HFFc6 (cell line): ENCODE measurements at regions not wholly inside any gene's neighbourhood (a gene's known extent, or its start where the extent isn't known, plus 50 kb on each side); places are given as distances from the start of the nearest gene placed in this dataset.

Source experiments
- DNase-seq: peaks from one replicate; pipeline ENCODE4 v3.0.0-alpha.2; 2018
- H3K27ac Mint-ChIP-seq: 2 replicates; pipeline ENCODE4 v1.8.0; 2020; ENCODE audit warnings: mild to moderate bottlenecking, mixed read lengths
- H3K27me3 Mint-ChIP-seq: 2 replicates; pipeline ENCODE4 v1.8.0; 2021; ENCODE audit warnings: mild to moderate bottlenecking, moderate library complexity, mixed read lengths; ENCODE audit not compliant: insufficient read depth
- H3K36me3 Mint-ChIP-seq: 2 replicates; pipeline ENCODE4 v1.8.0; 2021; ENCODE audit warnings: low read depth, mixed read lengths
- H3K4me1 Mint-ChIP-seq: 2 replicates; pipeline ENCODE4 v1.8.0; 2020; ENCODE audit warnings: low read depth, mixed read lengths
- H3K4me3 Mint-ChIP-seq: 2 replicates; pipeline ENCODE4 v1.8.0; 2020; ENCODE audit warnings: mild to moderate bottlenecking, moderate library complexity, mixed read lengths
- H3K9me3 Mint-ChIP-seq: 2 replicates; pipeline ENCODE4 v1.8.0; 2020; ENCODE audit warnings: mild to moderate bottlenecking, mixed read lengths
- CTCF ChIP-seq: fragments of 200-600 bp; sonication (generic); IDR thresholded peaks from 2 replicates; pipeline ENCODE4 v1.5.0; 2021; ENCODE audit warnings: antibody characterized with exemption, mild to moderate bottlenecking

GRCh38 chr6:137424251-137424650, 69.9 kb downstream of the OLIG3 start:
- Mint-ChIP-seq H3K9me3 (no peaks in the 10 kb centered on the region), H3K27me3 (peaks cover 4% of the 10 kb centered on the region; the same call in 1 of the 2 replicates), H3K27ac (no peak overlapping the region), H3K36me3 (no peaks in the 10 kb centered on the region), H3K4me3 (no peak overlapping the region), H3K4me1 (no peaks in the 10 kb centered on the region)
- no peak for TF ChIP-seq CTCF
- DNase-seq, result no peak

GRCh38 chr6:137423451-137424168, 70.6 kb downstream of the OLIG3 start:
- Mint-ChIP-seq H3K4me1 (no peaks in the 10 kb centered on the region), H3K36me3 (no peaks in the 10 kb centered on the region), H3K9me3 (no peaks in the 10 kb centered on the region), H3K4me3 (no peak overlapping the region), H3K27ac (no peak overlapping the region), H3K27me3 (peaks cover 4% of the 10 kb centered on the region; the same call in 1 of the 2 replicates)
- no peak for TF ChIP-seq CTCF
- no peak for DNase-seq

- no peaks in the 10 kb centered on the region for H3K9me3 Mint-ChIP-seq
- H3K27me3 Mint-ChIP-seq, result peaks cover 8% of the 10 kb centered on the region
- no peak overlapping the region for H3K4me3 Mint-ChIP-seq
- peaks cover 28% of the 10 kb centered on the region for H3K4me1 Mint-ChIP-seq
- DNase-seq, result no peak
- peak overlapping the region; percentile 29; the same call in 1 of the 2 replicates for H3K27ac Mint-ChIP-seq
- no peak for TF ChIP-seq CTCF
- no peaks in the 10 kb centered on the region for H3K36me3 Mint-ChIP-seq
Observed at GRCh38 chr6:137417396-137417795, 76.8 kb downstream of the OLIG3 start.

GRCh38 chr6:137416376-137417109, 77.7 kb downstream of the OLIG3 start:
- peaks cover 8% of the 10 kb centered on the region for H3K27me3 Mint-ChIP-seq
- peak overlapping the region; percentile 45; the same call in 1 of the 2 replicates for H3K27ac Mint-ChIP-seq
- H3K36me3 Mint-ChIP-seq, result no peaks in the 10 kb centered on the region
- no peak overlapping the region for H3K4me3 Mint-ChIP-seq
- no peak for DNase-seq
- H3K9me3 Mint-ChIP-seq, result no peaks in the 10 kb centered on the region
- H3K4me1 Mint-ChIP-seq, result peaks cover 28% of the 10 kb centered on the region
- TF ChIP-seq CTCF, result no peak

GRCh38 chr6:137415834-137416190, 78.4 kb downstream of the OLIG3 start:
- Mint-ChIP-seq H3K9me3 (no peaks in the 10 kb centered on the region), H3K27ac (no peak overlapping the region; the same call in 1 of the 2 replicates), H3K27me3 (peaks cover 11% of the 10 kb centered on the region), H3K4me3 (peak overlapping the region; percentile 87; the same call in 1 of the 2 replicates), H3K4me1 (peaks cover 28% of the 10 kb centered on the region), H3K36me3 (no peaks in the 10 kb centered on the region)
- DNase-seq, result no peak
- peak; percentile 35; the same call in 1 of the 2 replicates for TF ChIP-seq CTCF
